SK-N-SH (cell line): ENCODE measurements at regions not wholly inside any gene's neighbourhood (a gene's known extent, or its start where the extent isn't known, plus 50 kb on each side); places are given as distances from the start of the nearest gene placed in this dataset.

Source experiments
- CTCF ChIA-PET: fragments of 300-600, 350-600 bp; formaldehyde crosslinking; extraction: SDS; loops from one replicate; lab custom pipeline; 2021; lab: Yijun Ruan, JAX
- POLR2A ChIA-PET: fragments of 350-600 bp; sonication (Branson Sonifier 250); formaldehyde crosslinking; extraction: SDS; loops from one replicate; lab custom pipeline; 2020; ENCODE audit warnings: antibody characterized with exemption, inconsistent platforms; lab: Yijun Ruan, JAX
- DNase-seq: peaks from one replicate; pipeline ENCODE4 v3.0.0; 2012
- H2AFZ ChIP-seq: fragments of 200-600 bp; sonication (generic); 2 replicates; pipeline ENCODE4 v1.8.1; 2016; ENCODE audit warnings: antibody characterized with exemption, mild to moderate bottlenecking, low read depth
- H3F3A ChIP-seq: fragments of 200-600 bp; sonication (generic); replicated peaks from 2 replicates; pipeline ENCODE3; 2016; ENCODE audit warnings: antibody characterized with exemption, mild to moderate bottlenecking; ENCODE audit not compliant: insufficient read depth
- H3K27ac ChIP-seq, 2 experiments: fragments of 200-500 bp in 1 of 2; fragments of 200-600 bp in 1 of 2; sonication (Bioruptor generic) in 1 of 2; sonication (generic), shearing (Covaris generic) in 1 of 2; 2 replicates each; pipeline versions ENCODE4 v1.5.1 to v1.6.1; 2014 to 2016; ENCODE audit warnings: low read depth in 2 of 2, inconsistent platforms in 1 of 2, low read length in 1 of 2, mild to moderate bottlenecking in 1 of 2, mixed read lengths in 1 of 2
- H3K27me3 ChIP-seq: fragments of 200-600 bp; sonication (generic), shearing (Covaris generic); 2 replicates; pipeline ENCODE4 v1.6.1; 2016; ENCODE audit warnings: mixed run types; ENCODE audit not compliant: insufficient read depth
- H3K36me3 ChIP-seq, 2 experiments: fragments of 200-500 bp in 1 of 2; fragments of 200-600 bp in 1 of 2; sonication (Bioruptor generic) in 1 of 2; sonication (generic) in 1 of 2; replicated peaks in 1 of 2; 2 replicates each; pipeline versions ENCODE3 to v1.5.1; 2014 to 2016; ENCODE audit warnings: low read length in 1 of 2, mild to moderate bottlenecking in 1 of 2; ENCODE audit not compliant: insufficient read depth in 2 of 2, control insufficient read depth in 1 of 2
- H3K4me1 ChIP-seq, 2 experiments: fragments of 200-500 bp in 1 of 2; fragments of 200-600 bp in 1 of 2; sonication (Bioruptor generic) in 1 of 2; sonication (generic), shearing (Covaris generic) in 1 of 2; 2 replicates each; pipeline versions ENCODE4 v1.5.1 to v1.6.1; 2014 to 2016; ENCODE audit warnings: low read depth in 1 of 2, low read length in 1 of 2, mixed run types in 1 of 2; ENCODE audit not compliant: insufficient read depth in 2 of 2, control insufficient read depth in 1 of 2
- H3K4me2 ChIP-seq: fragments of 200-600 bp; sonication (generic), shearing (Covaris generic); 2 replicates; pipeline ENCODE4 v1.6.1; 2017; ENCODE audit warnings: mixed run types
- H3K4me3 ChIP-seq, 2 experiments: fragments of 200-500 bp in 1 of 2; fragments of 200-600 bp in 1 of 2; sonication (Bioruptor generic) in 1 of 2; sonication (generic), shearing (Covaris generic) in 1 of 2; 2 replicates each; pipeline versions ENCODE4 v1.5.1 to v1.8.1; 2014 to 2016; ENCODE audit warnings: low read depth in 2 of 2, inconsistent platforms in 1 of 2, low read length in 1 of 2, mild to moderate bottlenecking in 1 of 2, mixed read lengths in 1 of 2, moderate library complexity in 1 of 2
- H3K79me2 ChIP-seq: fragments of 200-600 bp; sonication (generic); 2 replicates; pipeline ENCODE4 v1.8.1; 2017; ENCODE audit warnings: mild to moderate bottlenecking; ENCODE audit not compliant: insufficient read depth
- H3K9ac ChIP-seq: fragments of 200-600 bp; sonication (generic); 2 replicates; pipeline ENCODE4 v1.6.1; 2017; ENCODE audit warnings: mixed run types
- H3K9me2 ChIP-seq: fragments of 200-600 bp; sonication (generic); 2 replicates; pipeline ENCODE4 v1.6.1; 2017; ENCODE audit warnings: mixed run types
- H3K9me3 ChIP-seq: fragments of 200-600 bp; sonication (generic); 2 replicates; pipeline ENCODE4 v1.6.1; 2017; ENCODE audit warnings: mixed run types, mild to moderate bottlenecking, moderate library complexity
- H4K20me1 ChIP-seq: fragments of 200-600 bp; sonication (generic); 2 replicates; pipeline ENCODE4 v1.6.1; 2017; ENCODE audit warnings: mild to moderate bottlenecking, mixed run types; ENCODE audit not compliant: insufficient read depth
- ELF1 ChIP-seq: IDR thresholded peaks from 2 replicates; pipeline ENCODE4 v1.4.0; 2012
- EZH2phosphoT487 ChIP-seq: fragments of 200-600 bp; sonication (generic); IDR thresholded peaks from 2 replicates; pipeline ENCODE4 v1.6.1; 2017; ENCODE audit warnings: low read depth, mixed run types, mild to moderate bottlenecking, antibody characterized with exemption, moderate library complexity, borderline replicate concordance
- FOSL2 ChIP-seq: IDR thresholded peaks from 2 replicates; pipeline ENCODE4 v1.4.0; 2012; ENCODE audit warnings: low read depth, mild to moderate bottlenecking, moderate library complexity, borderline replicate concordance
- FOXM1 ChIP-seq: IDR thresholded peaks from 2 replicates; pipeline ENCODE4 v1.4.0; 2012; ENCODE audit warnings: low read depth, mild to moderate bottlenecking
- JUND ChIP-seq: IDR thresholded peaks from 2 replicates; pipeline ENCODE4 v1.4.0; 2012
- MEF2A ChIP-seq: IDR thresholded peaks from 2 replicates; pipeline ENCODE4 v1.4.0; 2012; ENCODE audit warnings: low read depth, borderline replicate concordance
- NRF1 ChIP-seq: IDR thresholded peaks from 2 replicates; pipeline ENCODE4 v1.6.1; 2012; ENCODE audit warnings: low read depth, mild to moderate bottlenecking, low read length
- POLR2AphosphoS5 ChIP-seq: IDR thresholded peaks from 2 replicates; pipeline ENCODE4 v1.6.1; 2012; ENCODE audit warnings: low read depth, low read length
- RCOR1 ChIP-seq: fragments of 150-350 bp; IDR thresholded peaks from 2 replicates; pipeline ENCODE4 v1.6.1; 2017; ENCODE audit warnings: antibody characterized with exemption, low read length
- SMC3 ChIP-seq: IDR thresholded peaks from 2 replicates; pipeline ENCODE4 v1.6.1; 2012; ENCODE audit warnings: low read depth, low read length, improper control_type of control experiment
- TCF12 ChIP-seq: IDR thresholded peaks from 2 replicates; pipeline ENCODE4 v1.4.0; 2012
- WGBS: methylation state at CpG from one replicate; pipeline ENCODE4 v1.1.6; 2017; ENCODE audit warnings: low lambda C conversion rate; 5-methylcytosine and 5-hydroxymethylcytosine counted together
- TF ChIP-seq, protein P1 (sequence below): IDR thresholded peaks from 2 replicates; pipeline ENCODE4 v1.4.0; 2012; ENCODE audit warnings: low read depth, borderline replicate concordance
- TF ChIP-seq, protein P2 (sequence below): IDR thresholded peaks from 2 replicates; pipeline ENCODE4; 2012
- TF ChIP-seq, protein P3 (sequence below): fragments of 150-350 bp; IDR thresholded peaks from 2 replicates; pipeline ENCODE4 v1.6.1; 2017; ENCODE audit warnings: antibody characterized with exemption, low read length, low read depth, borderline replicate concordance
- TF ChIP-seq, protein P4 (sequence below): IDR thresholded peaks from 2 replicates; pipeline ENCODE4 v1.6.1; 2012; ENCODE audit warnings: mild to moderate bottlenecking, low read depth, low read length, moderate library complexity

DNA sequence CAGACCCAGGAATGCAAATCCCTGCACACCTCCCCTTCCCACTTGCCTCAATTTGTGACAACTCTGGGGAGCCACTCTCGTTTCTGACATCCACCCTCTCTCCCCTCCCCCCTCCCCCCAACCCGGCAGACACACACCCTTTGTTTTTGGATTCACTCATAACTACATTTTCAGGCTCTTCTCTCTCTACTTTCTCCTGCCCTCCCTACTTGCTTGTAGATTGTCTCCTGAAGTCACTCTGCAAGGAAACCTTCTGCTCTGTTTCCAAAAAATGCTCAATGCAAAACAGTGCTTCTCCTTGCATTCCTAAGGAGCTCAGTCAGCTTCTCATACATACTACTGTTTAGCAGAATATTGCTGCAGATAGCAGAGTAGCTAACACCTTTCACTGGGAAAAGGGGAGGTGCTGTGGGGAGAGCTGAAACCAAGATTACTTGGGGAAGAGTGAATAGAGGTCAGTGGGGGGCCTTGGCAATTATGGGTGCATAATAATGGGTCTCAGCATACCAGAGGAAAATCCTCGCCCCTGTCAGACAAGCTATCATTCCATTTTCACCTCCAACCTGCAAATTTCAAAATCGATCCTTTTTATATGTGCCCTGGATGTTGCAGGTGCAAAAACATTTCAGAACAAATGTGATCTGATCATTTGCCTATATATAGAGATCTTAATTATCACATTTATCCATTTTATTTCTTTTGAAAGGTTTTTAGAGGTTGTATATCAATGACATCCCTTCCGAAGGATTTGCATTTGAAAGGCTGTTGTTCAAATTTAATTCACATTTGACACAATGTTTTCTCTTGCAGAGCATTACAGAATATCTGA, 1860.7 kb upstream of the WWC1 start:
- Histone ChIP-seq H3K4me3 (no peak overlapping the region), H3K9me3 (no peaks in the 10 kb centered on the region), H3K4me1 (no peaks in the 10 kb centered on the region), H3K9me2 (no peaks in the 10 kb centered on the region), H4K20me1 (no peaks in the 10 kb centered on the region), H3K36me3 (no peaks in the 10 kb centered on the region), H3K9ac (no peak overlapping the region), H3K4me2 (no peak overlapping the region), H3F3A (no peaks in the 10 kb centered on the region), H3K79me2 (no peaks in the 10 kb centered on the region), H2AFZ (no peak overlapping the region), H3K27ac (no peak overlapping the region), H3K27me3 (no peaks in the 10 kb centered on the region)
- no peak for DNase-seq
- CTCF ChIA-PET = interaction anchor here (0.9 kb wide), 1 partner anchor 9 kb away, joined by 3 read pairs; no protein-coding TSS in a partner anchor
- 16% methylated on average over 5 of the region's 5 CpGs for WGBS
- POLR2A ChIA-PET = no interaction called here
- TF ChIP-seq RCOR1 (no peak), MEF2A (no peak), POLR2AphosphoS5 (no peak)
- TF ChIP-seq, all 33 proteins: peak for 0

DNA sequence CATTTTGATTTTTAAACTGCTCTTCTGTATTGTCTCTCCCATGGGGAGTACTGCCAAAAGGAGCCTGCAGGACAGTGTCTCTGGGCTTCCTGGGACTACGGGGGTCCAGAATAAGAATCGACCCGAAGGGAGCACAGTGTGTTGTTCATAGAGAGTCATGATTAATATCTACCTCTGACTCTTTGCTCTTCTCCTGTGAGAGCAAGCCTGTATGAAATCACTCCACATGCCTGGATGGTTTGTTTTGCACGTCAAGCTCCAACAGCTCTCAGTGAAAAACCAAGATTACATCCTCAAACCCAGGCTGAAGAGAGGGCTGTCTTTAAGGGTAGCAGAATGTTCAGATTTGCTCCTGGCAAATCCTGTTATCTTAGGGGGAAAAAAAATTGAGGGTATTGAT, 1860.0 kb upstream of the WWC1 start:
- no peak overlapping the region for H2AFZ ChIP-seq
- H3K27ac ChIP-seq = no peak overlapping the region
- CTCF ChIA-PET = no interaction called here
- TF ChIP-seq ELF1 = no peak
- TF ChIP-seq SMC3 = no peak
- TF ChIP-seq, protein P1, sequence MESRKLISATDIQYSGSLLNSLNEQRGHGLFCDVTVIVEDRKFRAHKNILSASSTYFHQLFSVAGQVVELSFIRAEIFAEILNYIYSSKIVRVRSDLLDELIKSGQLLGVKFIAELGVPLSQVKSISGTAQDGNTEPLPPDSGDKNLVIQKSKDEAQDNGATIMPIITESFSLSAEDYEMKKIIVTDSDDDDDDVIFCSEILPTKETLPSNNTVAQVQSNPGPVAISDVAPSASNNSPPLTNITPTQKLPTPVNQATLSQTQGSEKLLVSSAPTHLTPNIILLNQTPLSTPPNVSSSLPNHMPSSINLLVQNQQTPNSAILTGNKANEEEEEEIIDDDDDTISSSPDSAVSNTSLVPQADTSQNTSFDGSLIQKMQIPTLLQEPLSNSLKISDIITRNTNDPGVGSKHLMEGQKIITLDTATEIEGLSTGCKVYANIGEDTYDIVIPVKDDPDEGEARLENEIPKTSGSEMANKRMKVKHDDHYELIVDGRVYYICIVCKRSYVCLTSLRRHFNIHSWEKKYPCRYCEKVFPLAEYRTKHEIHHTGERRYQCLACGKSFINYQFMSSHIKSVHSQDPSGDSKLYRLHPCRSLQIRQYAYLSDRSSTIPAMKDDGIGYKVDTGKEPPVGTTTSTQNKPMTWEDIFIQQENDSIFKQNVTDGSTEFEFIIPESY = no peak
- no peak for TF ChIP-seq NRF1
- TF ChIP-seq, protein P2, sequence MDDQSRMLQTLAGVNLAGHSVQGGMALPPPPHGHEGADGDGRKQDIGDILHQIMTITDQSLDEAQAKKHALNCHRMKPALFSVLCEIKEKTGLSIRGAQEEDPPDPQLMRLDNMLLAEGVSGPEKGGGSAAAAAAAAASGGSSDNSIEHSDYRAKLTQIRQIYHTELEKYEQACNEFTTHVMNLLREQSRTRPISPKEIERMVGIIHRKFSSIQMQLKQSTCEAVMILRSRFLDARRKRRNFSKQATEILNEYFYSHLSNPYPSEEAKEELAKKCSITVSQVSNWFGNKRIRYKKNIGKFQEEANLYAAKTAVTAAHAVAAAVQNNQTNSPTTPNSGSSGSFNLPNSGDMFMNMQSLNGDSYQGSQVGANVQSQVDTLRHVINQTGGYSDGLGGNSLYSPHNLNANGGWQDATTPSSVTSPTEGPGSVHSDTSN = no peak
- no peak for TF ChIP-seq TCF12
- TF ChIP-seq RCOR1 = no peak
- TF ChIP-seq, protein P3, sequence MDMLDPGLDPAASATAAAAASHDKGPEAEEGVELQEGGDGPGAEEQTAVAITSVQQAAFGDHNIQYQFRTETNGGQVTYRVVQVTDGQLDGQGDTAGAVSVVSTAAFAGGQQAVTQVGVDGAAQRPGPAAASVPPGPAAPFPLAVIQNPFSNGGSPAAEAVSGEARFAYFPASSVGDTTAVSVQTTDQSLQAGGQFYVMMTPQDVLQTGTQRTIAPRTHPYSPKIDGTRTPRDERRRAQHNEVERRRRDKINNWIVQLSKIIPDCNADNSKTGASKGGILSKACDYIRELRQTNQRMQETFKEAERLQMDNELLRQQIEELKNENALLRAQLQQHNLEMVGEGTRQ = no peak
- no peak for TF ChIP-seq EZH2phosphoT487
- TF ChIP-seq FOXM1 = no peak
- TF ChIP-seq JUND = no peak
- no peak for TF ChIP-seq FOSL2
- TF ChIP-seq, protein P4, sequence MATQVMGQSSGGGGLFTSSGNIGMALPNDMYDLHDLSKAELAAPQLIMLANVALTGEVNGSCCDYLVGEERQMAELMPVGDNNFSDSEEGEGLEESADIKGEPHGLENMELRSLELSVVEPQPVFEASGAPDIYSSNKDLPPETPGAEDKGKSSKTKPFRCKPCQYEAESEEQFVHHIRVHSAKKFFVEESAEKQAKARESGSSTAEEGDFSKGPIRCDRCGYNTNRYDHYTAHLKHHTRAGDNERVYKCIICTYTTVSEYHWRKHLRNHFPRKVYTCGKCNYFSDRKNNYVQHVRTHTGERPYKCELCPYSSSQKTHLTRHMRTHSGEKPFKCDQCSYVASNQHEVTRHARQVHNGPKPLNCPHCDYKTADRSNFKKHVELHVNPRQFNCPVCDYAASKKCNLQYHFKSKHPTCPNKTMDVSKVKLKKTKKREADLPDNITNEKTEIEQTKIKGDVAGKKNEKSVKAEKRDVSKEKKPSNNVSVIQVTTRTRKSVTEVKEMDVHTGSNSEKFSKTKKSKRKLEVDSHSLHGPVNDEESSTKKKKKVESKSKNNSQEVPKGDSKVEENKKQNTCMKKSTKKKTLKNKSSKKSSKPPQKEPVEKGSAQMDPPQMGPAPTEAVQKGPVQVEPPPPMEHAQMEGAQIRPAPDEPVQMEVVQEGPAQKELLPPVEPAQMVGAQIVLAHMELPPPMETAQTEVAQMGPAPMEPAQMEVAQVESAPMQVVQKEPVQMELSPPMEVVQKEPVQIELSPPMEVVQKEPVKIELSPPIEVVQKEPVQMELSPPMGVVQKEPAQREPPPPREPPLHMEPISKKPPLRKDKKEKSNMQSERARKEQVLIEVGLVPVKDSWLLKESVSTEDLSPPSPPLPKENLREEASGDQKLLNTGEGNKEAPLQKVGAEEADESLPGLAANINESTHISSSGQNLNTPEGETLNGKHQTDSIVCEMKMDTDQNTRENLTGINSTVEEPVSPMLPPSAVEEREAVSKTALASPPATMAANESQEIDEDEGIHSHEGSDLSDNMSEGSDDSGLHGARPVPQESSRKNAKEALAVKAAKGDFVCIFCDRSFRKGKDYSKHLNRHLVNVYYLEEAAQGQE = no peak
- H3K36me3 ChIP-seq = no peaks in the 10 kb centered on the region
- no peaks in the 10 kb centered on the region for H4K20me1 ChIP-seq
- POLR2A ChIA-PET = no interaction called here
- H3K9ac ChIP-seq = no peak overlapping the region
- H3F3A ChIP-seq = no peaks in the 10 kb centered on the region
- no peaks in the 10 kb centered on the region for H3K4me1 ChIP-seq
- H3K27me3 ChIP-seq = no peaks in the 10 kb centered on the region
- H3K79me2 ChIP-seq = no peaks in the 10 kb centered on the region
- 13% methylated on average over 4 of the region's 4 CpGs for WGBS
- no peaks in the 10 kb centered on the region for H3K9me2 ChIP-seq
- no peak for DNase-seq
- no peak overlapping the region for H3K4me2 ChIP-seq
- no peaks in the 10 kb centered on the region for H3K9me3 ChIP-seq
- H3K4me3 ChIP-seq = no peak overlapping the region
